ENCODE measurements at regions not wholly inside any gene's neighbourhood (a gene's known extent, or its start where the extent isn't known, plus 50 kb on each side); places are given as distances from the start of the nearest gene placed in this dataset.
A peak's percentile ranks its signal among the peaks of the same experiment; 100 is the strongest.

GRCh38 chr2:121884078-121884477 lies 128.6 kb downstream of the TSN start:
- Mint-ChIP-seq H3K4me3 (ENCODE audit: unreplicated experiment) (no peak overlapping the region), H3K4me1 (ENCODE audit: unreplicated experiment) (no peaks in the 10 kb centered on the region), H3K36me3 (ENCODE audit: unreplicated experiment) (no peaks in the 10 kb centered on the region), H3K9me3 (ENCODE audit: unreplicated experiment) (no peaks in the 10 kb centered on the region), H3K27me3 (ENCODE audit: unreplicated experiment) (peaks cover 21% of the 10 kb centered on the region), H3K27ac (ENCODE audit: unreplicated experiment) (no peak overlapping the region)
- TF ChIP-seq CTCF (IDR thresholded peaks at IDR 0.05), result no peak
- no peak for DNase-seq (ENCODE audit: extremely low spot score, unreplicated experiment)

GRCh38 chr2:121884511-121884921 lies 129.1 kb downstream of the TSN start:
- Mint-ChIP-seq H3K27me3 (ENCODE audit: unreplicated experiment) (peaks cover 21% of the 10 kb centered on the region), H3K27ac (ENCODE audit: unreplicated experiment) (no peak overlapping the region), H3K9me3 (ENCODE audit: unreplicated experiment) (no peaks in the 10 kb centered on the region), H3K4me3 (ENCODE audit: unreplicated experiment) (no peak overlapping the region), H3K4me1 (ENCODE audit: unreplicated experiment) (no peaks in the 10 kb centered on the region), H3K36me3 (ENCODE audit: unreplicated experiment) (no peaks in the 10 kb centered on the region)
- no peak for TF ChIP-seq CTCF (IDR thresholded peaks at IDR 0.05)
- no peak for DNase-seq (ENCODE audit: extremely low spot score, unreplicated experiment)

- no peak overlapping the region for H3K4me3 Mint-ChIP-seq (ENCODE audit: unreplicated experiment)
- H3K27me3 Mint-ChIP-seq (ENCODE audit: unreplicated experiment), result peaks cover 24% of the 10 kb centered on the region
- DNase-seq (ENCODE audit: extremely low spot score, unreplicated experiment), result no peak
- H3K27ac Mint-ChIP-seq (ENCODE audit: unreplicated experiment), result no peak overlapping the region
- TF ChIP-seq CTCF (IDR thresholded peaks at IDR 0.05), result no peak
- no peaks in the 10 kb centered on the region for H3K36me3 Mint-ChIP-seq (ENCODE audit: unreplicated experiment)
- no peaks in the 10 kb centered on the region for H3K9me3 Mint-ChIP-seq (ENCODE audit: unreplicated experiment)
- H3K4me1 Mint-ChIP-seq (ENCODE audit: unreplicated experiment), result no peaks in the 10 kb centered on the region
These were observed 130.6 kb downstream of the TSN start for GRCh38 chr2:121886059-121886458.

GRCh38 chr2:121887513-121888188 lies 132.2 kb downstream of the TSN start:
- Mint-ChIP-seq H3K36me3 (ENCODE audit: unreplicated experiment) (no peaks in the 10 kb centered on the region), H3K4me3 (ENCODE audit: unreplicated experiment) (no peak overlapping the region), H3K27ac (ENCODE audit: unreplicated experiment) (no peak overlapping the region), H3K9me3 (ENCODE audit: unreplicated experiment) (no peaks in the 10 kb centered on the region), H3K4me1 (ENCODE audit: unreplicated experiment) (no peaks in the 10 kb centered on the region), H3K27me3 (ENCODE audit: unreplicated experiment) (peaks cover 24% of the 10 kb centered on the region)
- no peak for DNase-seq (ENCODE audit: extremely low spot score, unreplicated experiment)
- no peak for TF ChIP-seq CTCF (IDR thresholded peaks at IDR 0.05)

- DNase-seq (ENCODE audit: extremely low spot score, unreplicated experiment), result no peak
- Mint-ChIP-seq H3K27ac (ENCODE audit: unreplicated experiment) (no peak overlapping the region), H3K9me3 (ENCODE audit: unreplicated experiment) (no peaks in the 10 kb centered on the region), H3K36me3 (ENCODE audit: unreplicated experiment) (no peaks in the 10 kb centered on the region), H3K4me3 (ENCODE audit: unreplicated experiment) (no peak overlapping the region), H3K27me3 (ENCODE audit: unreplicated experiment) (peaks cover 24% of the 10 kb centered on the region), H3K4me1 (ENCODE audit: unreplicated experiment) (no peaks in the 10 kb centered on the region)
- peak; percentile 32 for TF ChIP-seq CTCF (IDR thresholded peaks at IDR 0.05)
These were observed 132.7 kb downstream of the TSN start for GRCh38 chr2:121888189-121888557.

Data from osteocyte (in vitro differentiated cells).